AG09319 (cell line): ENCODE measurements at regions not wholly inside any gene's neighbourhood (a gene's known extent, or its start where the extent isn't known, plus 50 kb on each side); places are given as distances from the start of the nearest gene placed in this dataset.

Source experiments
- DNase-seq: peaks from one replicate; pipeline ENCODE4 v3.0.0-alpha.2; 2010; ENCODE audit warnings: low read depth; ENCODE audit errors: extremely low read depth
- CTCF ChIP-seq: IDR thresholded peaks from 2 replicates; pipeline ENCODE4 v1.5.1; 2011; ENCODE audit warnings: low read depth, mild to moderate bottlenecking, inconsistent platforms, low read length, moderate library complexity

DNA sequence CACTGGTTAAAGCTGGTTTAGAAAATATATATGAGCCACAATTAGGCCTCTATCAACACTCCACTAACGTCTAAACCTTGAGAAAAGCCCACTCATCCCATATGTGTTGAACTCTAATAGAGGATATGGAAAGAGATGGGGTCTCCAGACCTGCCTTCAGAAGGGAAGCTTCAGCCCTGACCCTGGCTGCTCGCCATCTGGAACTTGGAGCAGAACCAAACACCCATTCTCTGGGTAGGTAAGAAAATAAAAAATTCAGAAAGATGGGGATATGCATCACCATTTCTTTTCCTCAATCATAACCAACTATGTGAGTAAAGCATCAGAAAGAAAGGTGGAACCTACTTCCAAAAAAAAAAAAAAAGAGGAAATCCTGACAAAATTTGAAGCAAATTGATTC is 666.2 kb downstream of the PTPRC start:
- DNase-seq, result no peak
- no peak for TF ChIP-seq CTCF

GRCh38 chr1:199307496-199308264 is 668.8 kb downstream of the PTPRC start:
- no peak for DNase-seq

GRCh38 chr1:199308349-199308846 is 669.6 kb downstream of the PTPRC start:
- no peak for DNase-seq
- no peak for TF ChIP-seq CTCF

More at GRCh38 chr1:199307496-199308264, 668.8 kb downstream of the PTPRC start:
- TF ChIP-seq CTCF, result no peak

GRCh38 chr1:199310708-199311107 is 671.9 kb downstream of the PTPRC start:
- DNase-seq, result no peak
- no peak for TF ChIP-seq CTCF

DNA sequence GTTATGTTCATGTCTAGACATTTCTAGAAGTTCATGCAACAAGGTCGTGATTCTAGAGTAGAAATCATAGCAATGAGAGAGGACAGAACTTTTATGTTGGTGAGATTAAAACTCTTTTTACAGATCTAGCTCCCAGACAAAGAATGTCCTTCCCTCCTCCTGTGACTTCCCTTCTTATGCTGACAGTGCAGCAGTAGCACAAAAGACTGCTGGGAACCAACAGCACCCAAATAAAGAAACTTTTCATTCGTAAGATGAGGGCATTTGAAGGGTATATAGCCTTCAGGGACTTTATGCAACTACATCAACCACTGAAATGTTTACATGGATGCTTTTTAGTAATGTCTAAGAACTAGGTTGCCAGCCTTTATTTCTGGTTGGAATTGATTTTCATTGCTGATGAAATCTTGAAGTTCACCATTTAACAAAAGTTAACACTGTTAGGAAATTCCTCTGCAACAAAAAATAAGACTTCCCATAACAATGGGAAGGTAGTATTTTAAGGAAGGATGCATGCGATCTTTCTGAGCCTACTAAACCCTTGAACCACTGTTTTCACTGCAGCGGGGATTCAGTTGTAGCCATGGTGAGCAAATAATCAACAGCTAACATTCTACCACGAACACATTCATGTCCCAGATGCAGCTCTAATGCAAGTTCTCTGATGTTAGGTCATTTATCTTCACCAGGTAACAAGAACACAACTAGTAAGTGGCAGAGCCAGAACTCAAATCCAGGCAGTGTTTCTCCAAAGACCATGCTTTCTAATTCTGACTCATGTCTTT is 672.8 kb downstream of the PTPRC start:
- no peak for DNase-seq
- no peak for TF ChIP-seq CTCF

DNA sequence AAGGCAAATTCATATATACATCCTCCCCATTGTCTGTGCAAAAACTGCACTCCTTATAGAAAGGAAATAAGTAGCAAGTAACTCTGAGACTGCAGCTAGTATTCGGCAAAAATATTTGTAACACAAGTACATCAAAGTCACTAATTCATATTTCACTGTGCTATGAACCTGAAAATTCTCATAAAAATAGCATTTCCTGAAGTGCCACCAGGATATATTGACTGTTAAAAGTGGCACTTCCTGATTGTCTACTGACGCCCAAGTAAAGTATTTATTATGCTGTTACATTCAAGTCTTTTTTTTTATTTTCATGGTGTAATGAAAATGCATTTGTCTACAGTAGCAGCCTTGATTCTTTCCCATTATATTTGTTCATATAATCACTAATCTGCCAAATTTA is 673.8 kb downstream of the PTPRC start:
- no peak for TF ChIP-seq CTCF
- DNase-seq, result no peak

DNA sequence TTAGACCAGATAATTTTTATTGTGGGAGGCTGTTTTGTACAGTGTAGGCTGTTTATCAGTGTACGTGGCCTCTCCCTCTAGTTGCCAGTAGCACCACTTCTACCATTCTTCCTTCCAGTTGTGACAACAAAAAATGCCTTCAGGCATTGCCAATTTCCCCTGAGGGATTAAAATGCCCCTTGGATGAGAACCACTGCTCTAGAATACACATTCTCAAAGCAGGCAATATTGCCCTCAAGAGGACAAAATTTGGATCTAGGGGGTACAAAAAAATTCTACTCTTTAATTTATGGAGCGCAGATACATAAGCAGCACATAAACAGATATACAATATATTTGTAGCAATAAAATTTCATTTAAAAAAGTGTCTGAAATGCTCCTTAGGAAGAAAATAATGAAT is 674.6 kb downstream of the PTPRC start:
- no peak for DNase-seq
- TF ChIP-seq CTCF, result no peak
